ENCODE measurements at regions not wholly inside any gene's neighbourhood (a gene's known extent, or its start where the extent isn't known, plus 50 kb on each side); places are given as distances from the start of the nearest gene placed in this dataset.

GRCh38 chr3:132255041-132255745 is 62.0 kb upstream of the ACP3 start:
- H3K36me3 ChIP-seq: no peaks in the 10 kb centered on the region
- TF ChIP-seq EP300 (IDR thresholded peaks at IDR 0.05) (no peak), CTCF (IDR thresholded peaks at IDR 0.05) (no peak), POLR2AphosphoS5 (IDR thresholded peaks at IDR 0.05) (no peak)

GRCh38 chr3:132256989-132257388 is 60.2 kb upstream of the ACP3 start:
- Histone ChIP-seq H3K36me3 (no peaks in the 10 kb centered on the region), H3K4me1 (peaks cover 0 to 9% (median 3%) of the 10 kb centered on the region in 4 donors), H3K27ac (no peak overlapping the region), H3K27me3 (no peaks in the 10 kb centered on the region), H3K9me3 (no peaks in the 10 kb centered on the region), H3K4me3 (no peak overlapping the region)
- DNase-seq: peak; percentile 40 to 79
- no peak for TF ChIP-seq POLR2AphosphoS5 (IDR thresholded peaks at IDR 0.05)
- TF ChIP-seq CTCF (IDR thresholded peaks at IDR 0.05): peak in 4 of 7 experiments; percentile 23 to 85 (median 52)
- intact Hi-C loops (cut with DNase I; ENCODE audit: low total_unique reads): no loop called here

More at GRCh38 chr3:132255041-132255745, 62.0 kb upstream of the ACP3 start:
- Histone ChIP-seq H3K27me3 (no peaks in the 10 kb centered on the region), H3K4me3 (no peak overlapping the region), H3K4me1 (peaks cover 0 to 9% (median 3%) of the 10 kb centered on the region in 4 donors), H3K9me3 (no peaks in the 10 kb centered on the region), H3K27ac (no peak overlapping the region)
- peak in 1 of 2 donors; percentile 9 for DNase-seq
- intact Hi-C loops (cut with DNase I; ENCODE audit: low total_unique reads): no loop called here
- 41 to 52% (median 46%) methylated on average over 5 of the region's 5 CpGs for WGBS, 5 donors

- intact Hi-C loops (cut with DNase I; ENCODE audit: low total_unique reads): loop anchor here (10.0 kb wide), 1 partner anchor 83 kb away; no protein-coding TSS in a partner anchor
- peaks cover 0 to 6% (median 0%) of the 10 kb centered on the region in 4 donors for H3K4me1 ChIP-seq
- H3K9me3 ChIP-seq: no peaks in the 10 kb centered on the region
- no peak overlapping the region for H3K4me3 ChIP-seq
- H3K27ac ChIP-seq: no peak overlapping the region
- no peak for DNase-seq
- H3K36me3 ChIP-seq: no peaks in the 10 kb centered on the region
- no peaks in the 10 kb centered on the region for H3K27me3 ChIP-seq
- no peak for TF ChIP-seq EP300 (IDR thresholded peaks at IDR 0.05)
- TF ChIP-seq POLR2A (IDR thresholded peaks at IDR 0.05): no peak
- TF ChIP-seq CTCF (IDR thresholded peaks at IDR 0.05): no peak
- no peak for TF ChIP-seq POLR2AphosphoS5 (IDR thresholded peaks at IDR 0.05)
- WGBS, 5 donors: 81 to 92% (median 84%) methylated on average over 3 of the region's 3 CpGs
Measured at GRCh38 chr3:132261506-132261905, 55.7 kb upstream of the ACP3 start.

- Histone ChIP-seq H3K4me3 (no peak overlapping the region), H3K9me3 (no peaks in the 10 kb centered on the region), H3K27me3 (no peaks in the 10 kb centered on the region), H3K27ac (no peak overlapping the region), H3K4me1 (peaks cover 0 to 3% (median 0%) of the 10 kb centered on the region in 4 donors), H3K36me3 (no peaks in the 10 kb centered on the region)
- no peak for DNase-seq
- 83 to 90% (median 89%) methylated on average over 2 of the region's 2 CpGs for WGBS, 5 donors
- TF ChIP-seq CTCF (IDR thresholded peaks at IDR 0.05): no peak
- TF ChIP-seq POLR2AphosphoS5 (IDR thresholded peaks at IDR 0.05): no peak
- no peak for TF ChIP-seq EP300 (IDR thresholded peaks at IDR 0.05)
- TF ChIP-seq POLR2A (IDR thresholded peaks at IDR 0.05): no peak
- intact Hi-C loops (cut with DNase I; ENCODE audit: low total_unique reads): loop anchor here (10.0 kb wide), 1 partner anchor 82 kb away; no protein-coding TSS in a partner anchor
Measured at GRCh38 chr3:132262305-132262704, 54.9 kb upstream of the ACP3 start.

Data from stomach (tissue), 8 donors.